OCI-LY1 (cell line): ENCODE measurements at regions not wholly inside any gene's neighbourhood (a gene's known extent, or its start where the extent isn't known, plus 50 kb on each side); places are given as distances from the start of the nearest gene placed in this dataset.
"Not testable (repeated sequence)": the region's sequence is repeated elsewhere in the genome, so short reads cannot be mapped to it uniquely, and the experiment has no call there.

ENCODE experiments used
- H2AFZ ChIP-seq: fragments of 200-600 bp; sonication (generic), shearing (Covaris generic); 2 replicates; pipeline ENCODE4 v1.6.0; 2014; ENCODE audit warnings: antibody characterized with exemption, mild to moderate bottlenecking, low read length
- H3F3A ChIP-seq: fragments of 200-600 bp; sonication (generic), shearing (Covaris generic); 2 replicates; pipeline ENCODE4 v1.6.0; 2014; ENCODE audit warnings: mild to moderate bottlenecking, antibody characterized with exemption, low read length, moderate library complexity; ENCODE audit not compliant: insufficient read depth
- H3K27ac ChIP-seq: fragments of 200-600 bp; sonication (generic); 2 replicates; pipeline ENCODE4 v1.5.1; 2014; ENCODE audit warnings: low read length, mixed run types, mild to moderate bottlenecking, low read depth; ENCODE audit not compliant: poor library complexity, severe bottlenecking
- H3K27me3 ChIP-seq: fragments of 200-600 bp; sonication (generic); 2 replicates; pipeline ENCODE4 v1.6.0; 2014; ENCODE audit warnings: antibody characterized with exemption, mild to moderate bottlenecking, low read length, moderate library complexity; ENCODE audit not compliant: insufficient read depth
- H3K36me3 ChIP-seq: fragments of 200-600 bp; sonication (generic); 2 replicates; pipeline ENCODE4 v1.6.1; 2014; ENCODE audit warnings: mild to moderate bottlenecking, antibody characterized with exemption, low read length, moderate library complexity, mixed read lengths; ENCODE audit not compliant: insufficient read depth
- H3K4me1 ChIP-seq: fragments of 200-600 bp; sonication (generic); 2 replicates; pipeline ENCODE4 v1.5.1; 2014; ENCODE audit warnings: mild to moderate bottlenecking, low read length, moderate library complexity; ENCODE audit not compliant: insufficient read depth, severe bottlenecking
- H3K4me2 ChIP-seq: fragments of 200-600 bp; sonication (generic), shearing (Covaris generic); 2 replicates; pipeline ENCODE4 v1.6.1; 2014; ENCODE audit warnings: low read length
- H3K4me3 ChIP-seq: fragments of 200-600 bp; sonication (generic); 2 replicates; pipeline ENCODE4 v1.5.1; 2014; ENCODE audit warnings: low read length, low read depth, mild to moderate bottlenecking, mixed read lengths; ENCODE audit not compliant: poor library complexity, severe bottlenecking
- H3K79me2 ChIP-seq: fragments of 200-600 bp; shearing (Covaris generic); 2 replicates; pipeline ENCODE4 v1.6.1; 2016; ENCODE audit warnings: mixed run types, low read length, mixed read lengths; ENCODE audit not compliant: insufficient read depth
- H3K9ac ChIP-seq: fragments of 200-600 bp; sonication (generic), shearing (Covaris generic); 2 replicates; pipeline ENCODE4 v1.6.1; 2014; ENCODE audit warnings: mild to moderate bottlenecking, low read length, mixed read lengths
- H3K9me2 ChIP-seq: fragments of 200-600 bp; sonication (generic), shearing (Covaris generic); 2 replicates; pipeline ENCODE4 v1.6.1; 2014; ENCODE audit warnings: low read depth, mild to moderate bottlenecking, low read length, mixed read lengths
- H3K9me3 ChIP-seq: fragments of 200-600 bp; shearing (Covaris generic); 2 replicates; pipeline ENCODE4 v1.6.1; 2014; ENCODE audit warnings: low read length, mixed read lengths
- H4K20me1 ChIP-seq: fragments of 200-600 bp; sonication (generic), shearing (Covaris generic); 2 replicates; pipeline ENCODE4 v1.6.0; 2016; ENCODE audit warnings: mild to moderate bottlenecking, low read length; ENCODE audit not compliant: insufficient read depth
- CTCF ChIP-seq: fragments of 200-600 bp; sonication (generic), shearing (Covaris generic); IDR thresholded peaks from 2 replicates; pipeline ENCODE4 v1.5.1; 2017; ENCODE audit warnings: mild to moderate bottlenecking, antibody characterized with exemption, low read length, moderate library complexity, mixed read lengths
- EZH2 ChIP-seq: fragments of 200-600 bp; sonication (generic), shearing (Covaris generic); IDR thresholded peaks from 2 replicates; pipeline ENCODE4 v1.8.0; 2017; ENCODE audit warnings: borderline replicate concordance, mixed run types, mild to moderate bottlenecking, antibody characterized with exemption, low read length, moderate library complexity, mixed read lengths

- Histone ChIP-seq H3K4me3 (no peak overlapping the region), H3K4me1 (no peaks in the 10 kb centered on the region), H3K9me3 (no peaks in the 10 kb centered on the region), H3K27ac (no peak overlapping the region), H3K36me3 (no peaks in the 10 kb centered on the region), H3K79me2 (no peaks in the 10 kb centered on the region), H4K20me1 (no peaks in the 10 kb centered on the region), H3K4me2 (no peak overlapping the region), H3K9ac (no peak overlapping the region), H2AFZ (no peak overlapping the region), H3K27me3 (no peaks in the 10 kb centered on the region), H3K9me2 (no peaks in the 10 kb centered on the region), H3F3A (no peaks in the 10 kb centered on the region)
- TF ChIP-seq EZH2 (no peak), CTCF (no peak)
Observed at GRCh38 chr4:14348506-14348905, 653.8 kb upstream of the CPEB2 start.

DNA sequence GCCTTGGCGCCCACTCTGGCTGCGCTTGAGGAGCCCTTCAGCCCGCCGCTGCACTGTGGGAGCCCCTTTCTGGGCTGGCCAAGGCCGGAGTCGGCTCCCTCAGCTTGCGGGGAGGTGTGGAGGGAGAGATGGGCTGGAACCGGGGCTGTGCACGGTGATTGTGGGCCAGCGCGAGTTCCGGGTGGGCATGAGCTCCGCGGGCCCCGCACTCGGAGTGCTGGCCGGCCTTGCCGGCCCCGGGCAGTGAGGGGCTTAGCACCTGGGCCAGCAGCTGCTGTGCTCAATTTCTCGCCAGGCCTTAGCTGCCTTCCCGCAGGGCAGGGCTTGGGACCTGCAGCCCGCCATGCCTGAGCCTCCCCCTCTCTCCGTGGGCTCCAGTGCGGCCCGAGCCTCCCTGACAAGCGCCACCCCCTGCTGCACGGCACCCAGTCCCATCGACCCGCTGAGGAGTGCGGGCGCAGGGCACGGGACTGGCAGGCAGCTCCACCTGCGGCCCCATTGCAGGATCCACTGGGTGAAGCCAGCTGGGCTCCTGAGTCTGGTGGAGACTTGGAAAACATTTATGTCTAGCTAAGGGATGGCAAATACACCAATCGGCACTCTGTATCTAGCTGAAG lies 643.6 kb upstream of the CPEB2 start:
- not testable (repeated sequence) for H3K27me3 ChIP-seq, H2AFZ ChIP-seq, H3K79me2 ChIP-seq, H3K9me3 ChIP-seq, H3K9me2 ChIP-seq, H3K4me3 ChIP-seq, H3K36me3 ChIP-seq, H4K20me1 ChIP-seq, H3F3A ChIP-seq, H3K9ac ChIP-seq, H3K4me1 ChIP-seq, H3K4me2 ChIP-seq, H3K27ac ChIP-seq

GRCh38 chr4:14359991-14360390 lies 642.3 kb upstream of the CPEB2 start:
- TF ChIP-seq EZH2, result no peak
- no peak for TF ChIP-seq CTCF
- Histone ChIP-seq H2AFZ (no peak overlapping the region), H3K9me2 (no peaks in the 10 kb centered on the region), H3K27me3 (no peaks in the 10 kb centered on the region), H3K9me3 (no peaks in the 10 kb centered on the region), H3K4me3 (no peak overlapping the region), H3F3A (no peaks in the 10 kb centered on the region), H3K4me1 (no peaks in the 10 kb centered on the region), H4K20me1 (no peaks in the 10 kb centered on the region), H3K79me2 (no peaks in the 10 kb centered on the region), H3K9ac (no peak overlapping the region), H3K4me2 (no peak overlapping the region), H3K36me3 (no peaks in the 10 kb centered on the region), H3K27ac (no peak overlapping the region)

DNA sequence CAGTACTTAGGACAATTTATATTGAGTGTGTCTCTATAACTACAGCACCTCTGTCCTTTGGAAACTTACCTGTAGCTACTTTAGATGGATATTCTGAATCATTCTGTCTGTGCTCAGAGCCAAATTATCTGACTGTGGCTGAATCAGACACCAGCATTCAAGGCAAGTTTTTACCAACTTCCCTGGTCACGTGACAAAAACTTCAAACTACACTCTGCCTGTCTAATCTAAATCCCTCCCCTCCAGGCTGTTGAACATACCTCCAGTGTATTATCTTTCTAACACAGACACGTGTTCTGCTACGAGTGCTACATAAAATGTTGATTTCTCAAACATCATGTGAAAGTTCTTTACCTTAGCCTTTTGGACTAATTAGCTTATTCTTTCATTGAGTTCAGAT lies 641.2 kb upstream of the CPEB2 start:
- TF ChIP-seq EZH2, result no peak
- no peak for TF ChIP-seq CTCF
- Histone ChIP-seq H3F3A (no peaks in the 10 kb centered on the region), H4K20me1 (no peaks in the 10 kb centered on the region), H3K27ac (no peak overlapping the region), H3K4me1 (no peaks in the 10 kb centered on the region), H3K9ac (no peak overlapping the region), H3K36me3 (no peaks in the 10 kb centered on the region), H3K9me2 (no peaks in the 10 kb centered on the region), H3K79me2 (no peaks in the 10 kb centered on the region), H3K27me3 (no peaks in the 10 kb centered on the region), H3K4me3 (no peak overlapping the region), H3K9me3 (no peaks in the 10 kb centered on the region), H3K4me2 (no peak overlapping the region), H2AFZ (no peak overlapping the region)
